ES-I3 (cell line): ENCODE measurements at regions not wholly inside any gene's neighbourhood (a gene's known extent, or its start where the extent isn't known, plus 50 kb on each side); places are given as distances from the start of the nearest gene placed in this dataset.

Experiments used
- H3K36me3 ChIP-seq: 2 replicates; pipeline ENCODE4 v1.6.1; 2013; ENCODE audit warnings: mild to moderate bottlenecking, low read length, control low read depth, moderate library complexity; ENCODE audit not compliant: insufficient read depth
- H3K4me1 ChIP-seq: 2 replicates; pipeline ENCODE4 v1.6.1; 2013; ENCODE audit warnings: mild to moderate bottlenecking, control low read depth, low read length; ENCODE audit not compliant: insufficient read depth
- H3K9ac ChIP-seq: 2 replicates; pipeline ENCODE4 v1.6.1; 2013; ENCODE audit warnings: low read depth, mild to moderate bottlenecking, low read length, moderate library complexity
- H3K9me3 ChIP-seq: 2 replicates; pipeline ENCODE4 v1.6.1; 2013; ENCODE audit warnings: mild to moderate bottlenecking, low read length, moderate library complexity; ENCODE audit not compliant: control insufficient read depth, insufficient read depth

DNA sequence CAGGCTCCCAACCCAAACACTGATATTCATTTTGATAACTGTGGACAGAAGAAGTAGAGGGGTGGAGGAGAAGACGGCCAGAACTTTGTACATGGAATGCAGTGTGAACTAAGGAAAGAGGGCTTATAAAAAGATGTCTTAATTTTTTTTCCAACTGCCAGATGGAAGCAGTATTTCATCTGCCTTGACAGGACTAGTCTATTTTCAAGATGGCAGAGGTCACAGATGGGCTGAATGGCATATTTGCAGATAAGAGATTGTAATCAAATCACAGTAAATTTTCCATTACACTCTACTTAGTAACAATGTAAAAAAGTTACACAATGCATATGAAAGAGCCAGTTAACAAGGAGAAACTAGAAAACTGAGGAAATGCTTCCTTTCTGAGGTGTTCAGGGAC lies 246.8 kb upstream of the FMN2 start:
- Histone ChIP-seq H3K9me3 (no peaks in the 10 kb centered on the region), H3K36me3 (no peaks in the 10 kb centered on the region), H3K9ac (no peak overlapping the region), H3K4me1 (no peaks in the 10 kb centered on the region)

DNA sequence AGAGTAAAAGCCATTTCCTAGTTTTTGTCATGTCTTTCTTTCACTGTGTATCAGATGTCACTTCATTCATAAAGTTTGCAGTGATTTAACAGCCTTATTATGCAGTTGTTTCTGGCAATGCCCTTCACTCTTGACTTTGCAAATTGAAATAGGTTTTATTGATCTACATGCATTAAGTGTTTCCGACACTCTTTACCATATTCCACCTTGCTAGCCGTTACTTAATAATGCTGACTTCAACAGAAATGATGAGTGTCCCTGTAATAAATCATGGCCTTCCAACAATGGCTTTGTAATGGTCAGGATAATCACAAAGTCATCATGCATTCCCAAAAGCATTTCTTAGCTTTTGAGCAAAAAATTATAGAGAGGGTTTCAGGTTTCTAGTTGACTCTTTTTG lies 236.8 kb upstream of the FMN2 start:
- H3K9ac ChIP-seq: no peak overlapping the region
- H3K4me1 ChIP-seq: no peaks in the 10 kb centered on the region
- no peaks in the 10 kb centered on the region for H3K36me3 ChIP-seq
- H3K9me3 ChIP-seq: no peaks in the 10 kb centered on the region; the same call in 1 of the 2 replicates

DNA sequence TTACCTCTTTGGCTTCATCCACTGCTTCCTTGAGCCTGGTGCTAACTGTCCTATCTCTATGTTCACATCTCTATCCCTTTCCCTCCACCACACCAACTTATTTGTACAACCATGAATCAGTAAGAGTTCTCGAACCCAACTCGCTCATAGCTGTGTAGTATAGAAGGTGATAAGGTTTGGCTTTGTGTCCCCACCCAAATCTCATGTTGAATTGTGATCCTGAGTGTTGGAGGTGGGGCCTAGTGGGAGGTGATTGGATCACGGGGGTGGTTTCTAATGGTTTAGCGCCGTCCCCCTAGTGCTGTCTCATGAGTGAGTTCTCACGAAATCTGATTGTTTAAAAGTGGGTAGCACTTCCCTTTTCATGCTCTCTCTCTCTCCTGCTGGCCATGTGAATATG lies 235.6 kb upstream of the FMN2 start:
- Histone ChIP-seq H3K36me3 (no peaks in the 10 kb centered on the region), H3K9me3 (no peaks in the 10 kb centered on the region; the same call in 1 of the 2 replicates), H3K9ac (no peak overlapping the region), H3K4me1 (no peaks in the 10 kb centered on the region)

DNA sequence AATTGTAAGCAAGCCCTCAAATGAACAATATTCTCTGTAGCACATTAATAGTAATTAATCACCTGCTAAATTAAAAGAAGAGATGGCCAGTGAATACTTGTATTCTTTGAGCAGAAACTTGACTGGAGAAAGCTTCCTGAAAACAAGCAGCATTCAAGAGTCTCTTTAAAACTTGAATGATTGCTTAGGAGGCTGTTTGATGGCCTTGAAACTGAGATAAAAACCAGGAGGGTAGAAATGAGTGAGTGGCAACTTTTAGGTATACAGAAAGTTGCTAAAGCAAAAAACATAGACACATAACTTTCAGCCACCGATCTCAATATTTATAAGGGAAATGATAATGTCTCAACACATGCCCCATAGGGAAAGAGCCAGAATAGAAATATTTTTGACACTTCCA lies 234.8 kb upstream of the FMN2 start:
- Histone ChIP-seq H3K9ac (no peak overlapping the region), H3K9me3 (no peaks in the 10 kb centered on the region; the same call in 1 of the 2 replicates), H3K36me3 (no peaks in the 10 kb centered on the region), H3K4me1 (no peaks in the 10 kb centered on the region)

DNA sequence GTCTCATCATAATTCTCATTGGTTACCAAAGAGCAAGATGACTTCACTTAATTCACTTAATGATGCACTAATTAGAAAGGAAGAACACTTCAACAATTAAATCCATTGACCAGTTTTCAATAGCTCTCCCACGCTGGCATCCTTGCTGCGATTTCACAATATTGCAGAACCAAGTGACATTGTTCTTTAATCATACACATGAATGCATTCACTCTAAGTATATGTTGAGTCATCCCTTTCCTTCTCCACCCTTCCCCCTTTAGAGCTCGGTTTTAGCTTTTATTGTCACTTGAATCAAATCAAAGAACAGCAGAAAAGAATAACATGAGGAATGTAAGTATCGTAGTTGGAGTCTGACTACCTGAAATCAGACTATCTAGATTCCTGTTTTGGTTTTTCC lies 233.6 kb upstream of the FMN2 start:
- Histone ChIP-seq H3K36me3 (no peaks in the 10 kb centered on the region), H3K9me3 (no peaks in the 10 kb centered on the region; the same call in 1 of the 2 replicates), H3K4me1 (no peaks in the 10 kb centered on the region), H3K9ac (no peak overlapping the region)

DNA sequence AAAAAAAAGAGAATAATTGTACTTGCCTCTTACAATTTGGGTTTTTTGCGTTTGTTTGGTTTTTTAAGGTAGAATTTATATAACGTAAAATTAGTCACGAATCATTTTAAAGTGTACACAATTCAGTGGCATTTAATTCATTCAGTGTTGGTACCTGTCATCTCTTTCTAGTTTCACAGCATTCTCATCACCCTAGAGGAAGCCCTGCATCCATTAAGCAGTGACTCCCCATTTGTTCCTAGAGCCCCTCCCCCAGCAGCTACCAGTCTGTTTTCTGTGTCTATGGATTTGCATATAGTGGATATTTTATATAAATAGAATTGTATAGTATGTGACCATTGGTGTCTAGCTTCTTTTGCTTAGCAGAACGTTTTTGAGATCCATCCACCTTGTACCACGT lies 233.2 kb upstream of the FMN2 start:
- H3K36me3 ChIP-seq: no peaks in the 10 kb centered on the region
- no peaks in the 10 kb centered on the region; the same call in 1 of the 2 replicates for H3K9me3 ChIP-seq
- no peaks in the 10 kb centered on the region for H3K4me1 ChIP-seq
- no peak overlapping the region for H3K9ac ChIP-seq

DNA sequence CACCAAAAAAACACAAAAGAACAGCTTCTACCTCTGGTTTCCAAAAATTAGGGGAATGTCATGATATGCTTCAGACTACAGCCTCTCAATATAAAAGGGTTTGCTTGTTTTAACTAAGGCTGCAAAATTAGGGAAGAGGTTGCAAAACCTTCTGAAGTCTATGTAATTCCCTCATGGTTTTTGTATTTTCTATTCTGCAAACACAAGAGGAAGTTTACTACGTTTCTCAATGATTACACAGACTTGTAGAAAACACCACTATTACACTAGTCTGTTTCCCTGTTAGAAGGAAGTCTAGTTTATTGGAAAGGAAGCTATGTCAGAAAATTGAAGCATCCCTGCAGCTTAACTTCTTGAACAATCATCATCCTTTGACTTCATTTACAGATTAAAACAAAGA lies 229.7 kb upstream of the FMN2 start:
- no peak overlapping the region for H3K9ac ChIP-seq
- no peaks in the 10 kb centered on the region for H3K4me1 ChIP-seq
- H3K9me3 ChIP-seq: peaks cover 2% of the 10 kb centered on the region; the same call in 1 of the 2 replicates
- no peaks in the 10 kb centered on the region for H3K36me3 ChIP-seq

DNA sequence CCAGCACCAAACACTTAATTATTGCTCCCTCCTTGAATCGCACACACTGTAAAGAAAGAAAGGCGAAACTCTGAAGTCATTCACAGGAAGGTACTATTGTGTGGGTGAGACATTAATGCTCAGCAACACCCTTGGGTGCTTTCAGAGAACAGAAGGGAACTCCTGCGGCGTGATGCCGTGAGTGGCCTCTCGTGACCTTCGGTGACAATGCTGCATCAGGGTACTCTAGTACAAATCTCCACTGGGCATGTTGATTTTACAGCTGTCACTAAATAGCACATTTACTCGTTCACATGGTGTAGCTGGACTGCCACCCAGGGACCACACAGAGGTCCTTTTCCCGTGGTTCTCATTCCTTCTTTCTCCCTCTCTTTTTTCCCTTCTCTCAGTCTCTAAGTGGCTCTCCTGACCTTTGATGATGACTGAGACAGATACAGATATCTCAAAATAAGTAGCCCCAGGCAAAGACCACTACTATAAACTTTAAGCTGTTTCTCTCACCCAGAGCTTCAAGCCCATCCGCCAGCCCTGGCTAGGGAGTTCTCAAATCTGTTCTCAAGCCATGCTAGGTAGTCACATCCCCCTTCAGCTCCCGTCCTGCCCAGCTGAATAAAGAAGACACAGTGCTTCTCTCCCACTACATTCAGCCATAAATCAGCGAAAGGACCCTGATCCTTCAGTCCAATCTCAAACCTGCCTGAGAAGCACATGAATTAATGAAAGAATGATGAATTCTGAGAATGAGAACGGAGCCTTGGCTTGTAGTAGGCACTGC lies 223.4 kb upstream of the FMN2 start:
- H3K36me3 ChIP-seq: no peaks in the 10 kb centered on the region
- no peaks in the 10 kb centered on the region for H3K4me1 ChIP-seq
- peaks cover 2% of the 10 kb centered on the region; the same call in 1 of the 2 replicates for H3K9me3 ChIP-seq
- H3K9ac ChIP-seq: no peak overlapping the region

DNA sequence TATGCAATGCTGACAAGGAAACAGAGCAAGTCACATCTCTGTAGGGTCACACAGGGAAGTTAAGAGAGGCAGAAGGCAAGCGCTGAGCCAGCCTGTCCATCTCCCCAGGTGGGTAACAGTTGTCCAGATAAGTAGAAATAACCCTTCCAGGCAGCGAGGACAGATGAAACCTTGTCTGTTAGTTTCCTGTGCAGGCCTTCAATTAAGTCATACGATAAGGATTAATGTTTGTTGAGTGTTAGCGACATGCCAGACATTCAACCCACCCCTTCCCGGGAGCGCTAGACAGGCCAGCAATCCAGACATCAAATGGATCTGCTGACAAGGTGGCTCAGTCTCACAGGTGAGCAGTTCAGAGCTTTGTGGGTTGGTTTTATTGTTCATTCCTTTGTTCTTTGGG lies 221.5 kb upstream of the FMN2 start:
- no peak overlapping the region for H3K9ac ChIP-seq
- H3K9me3 ChIP-seq: no peaks in the 10 kb centered on the region
- no peaks in the 10 kb centered on the region for H3K4me1 ChIP-seq
- no peaks in the 10 kb centered on the region for H3K36me3 ChIP-seq

DNA sequence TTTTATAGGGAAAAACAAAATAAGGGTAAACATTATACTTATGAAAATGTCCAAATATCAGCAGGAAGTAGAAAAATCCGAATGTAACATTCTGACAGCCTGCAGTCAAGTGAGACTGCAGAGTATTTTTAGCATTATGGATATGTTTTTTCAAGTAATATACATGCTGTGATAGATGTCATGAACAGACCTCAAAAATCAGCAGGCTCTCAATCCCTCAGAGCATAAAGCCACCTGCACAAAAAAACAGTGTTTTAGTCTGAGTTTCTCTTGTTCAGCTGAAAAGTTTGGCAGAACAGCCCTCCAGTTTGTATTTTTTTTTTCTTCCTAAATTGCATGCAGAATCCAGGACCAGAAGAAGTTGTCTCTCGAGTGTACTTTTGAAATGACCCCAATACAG lies 219.1 kb upstream of the FMN2 start:
- Histone ChIP-seq H3K36me3 (no peaks in the 10 kb centered on the region), H3K9ac (no peak overlapping the region), H3K9me3 (no peaks in the 10 kb centered on the region), H3K4me1 (no peaks in the 10 kb centered on the region)

DNA sequence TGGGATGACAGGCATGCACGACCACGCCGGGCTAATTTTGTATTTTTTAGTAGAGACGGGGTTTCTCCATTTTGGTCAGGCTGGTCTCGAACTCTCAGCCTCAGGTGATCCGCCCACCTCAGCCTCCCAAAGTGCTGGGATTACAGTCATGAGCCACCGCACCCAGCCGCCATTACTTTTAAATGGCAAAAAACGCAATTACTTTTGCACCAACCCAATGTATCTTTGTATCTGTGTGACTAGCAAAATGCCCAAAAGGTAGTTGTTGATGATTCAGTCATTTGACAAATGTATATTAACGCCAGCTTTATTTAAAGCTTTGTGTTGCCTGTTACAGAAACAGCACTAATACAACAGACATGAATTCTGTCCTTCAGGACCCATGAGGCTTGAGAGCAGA lies 216.9 kb upstream of the FMN2 start:
- Histone ChIP-seq H3K36me3 (no peaks in the 10 kb centered on the region), H3K9me3 (no peaks in the 10 kb centered on the region), H3K4me1 (no peaks in the 10 kb centered on the region), H3K9ac (no peak overlapping the region)

DNA sequence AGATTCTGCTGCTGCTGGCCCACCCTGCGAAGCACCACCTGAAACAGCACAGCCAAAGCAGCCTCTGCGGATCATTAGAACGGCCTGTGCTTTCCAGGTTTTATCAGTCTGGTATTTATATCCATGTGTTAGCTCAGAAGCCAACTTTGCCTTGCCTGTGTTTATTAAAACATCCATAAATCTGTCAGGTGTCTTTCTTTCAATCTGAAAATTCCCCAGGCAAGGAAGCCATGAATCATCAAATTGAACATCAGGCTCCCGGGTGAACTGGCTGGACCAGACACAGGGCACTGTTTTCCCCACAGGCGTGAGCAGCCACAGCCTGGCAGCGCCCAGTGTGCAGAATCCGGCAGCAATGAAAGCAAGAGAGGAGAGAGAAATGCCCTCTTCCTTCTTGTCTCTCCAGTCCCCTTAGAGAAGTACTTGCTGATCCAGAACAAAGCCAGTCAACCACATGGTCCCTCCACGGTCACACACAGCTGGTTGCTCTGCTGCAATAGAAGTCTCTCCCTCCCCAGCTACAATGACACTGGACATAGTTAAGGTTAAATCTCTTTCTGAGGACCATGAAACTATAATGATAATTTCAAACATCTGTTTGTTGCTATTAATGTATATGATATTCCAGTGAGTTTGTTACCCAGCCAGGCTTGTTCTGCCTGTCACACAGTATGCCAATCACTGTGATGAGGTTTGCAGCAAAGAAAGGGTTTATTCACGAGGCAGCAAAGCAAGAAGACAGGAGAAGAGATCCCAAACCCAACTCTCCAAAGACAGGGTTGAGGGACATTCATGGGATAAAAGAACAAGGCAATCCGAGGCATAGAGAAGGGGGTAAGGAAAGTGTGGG lies 212.1 kb upstream of the FMN2 start:
- no peak overlapping the region for H3K9ac ChIP-seq
- no peaks in the 10 kb centered on the region for H3K4me1 ChIP-seq
- H3K36me3 ChIP-seq: no peaks in the 10 kb centered on the region
- no peaks in the 10 kb centered on the region for H3K9me3 ChIP-seq

DNA sequence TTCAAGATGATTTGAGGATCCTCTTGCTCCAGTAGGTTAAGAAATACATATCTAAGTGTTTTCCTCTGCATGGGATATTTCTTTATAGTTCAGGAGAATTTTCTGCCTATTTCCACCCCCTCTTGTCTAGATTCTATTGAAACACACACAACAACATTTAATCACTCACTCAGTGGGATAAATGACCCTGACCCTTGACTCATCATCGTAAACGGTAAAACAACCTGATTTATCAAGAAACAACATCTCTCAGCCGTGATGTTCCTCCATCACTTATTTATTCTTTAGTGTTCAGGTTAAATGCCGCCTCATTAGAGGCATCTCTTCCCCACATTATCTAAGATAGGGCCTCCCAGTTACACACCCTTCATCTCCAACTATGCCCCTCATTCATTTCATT lies 208.7 kb upstream of the FMN2 start:
- no peaks in the 10 kb centered on the region for H3K4me1 ChIP-seq
- H3K9ac ChIP-seq: no peak overlapping the region
- no peaks in the 10 kb centered on the region for H3K36me3 ChIP-seq
- H3K9me3 ChIP-seq: no peaks in the 10 kb centered on the region; the same call in 1 of the 2 replicates

DNA sequence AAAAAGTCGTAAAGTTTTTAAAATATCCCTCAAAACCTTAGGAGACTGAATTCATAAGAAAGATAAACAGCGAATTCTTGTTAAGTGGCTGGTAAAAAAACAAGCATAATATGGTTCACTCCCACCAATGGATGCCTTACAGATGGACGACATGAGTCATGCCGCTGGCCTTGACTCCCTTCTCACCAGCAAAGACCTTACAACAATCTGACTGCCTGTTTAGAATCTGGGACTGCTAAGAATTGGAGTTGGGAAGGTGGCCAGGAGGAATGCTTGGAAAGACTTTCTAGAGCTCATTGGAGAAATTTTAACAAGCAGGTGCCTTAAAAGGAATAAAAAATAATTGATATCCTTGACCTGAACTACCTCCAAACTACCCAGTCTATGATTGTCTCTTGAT lies 206.9 kb upstream of the FMN2 start:
- H3K9me3 ChIP-seq: no peaks in the 10 kb centered on the region; the same call in 1 of the 2 replicates
- no peaks in the 10 kb centered on the region for H3K36me3 ChIP-seq
- no peak overlapping the region for H3K9ac ChIP-seq
- no peaks in the 10 kb centered on the region for H3K4me1 ChIP-seq

DNA sequence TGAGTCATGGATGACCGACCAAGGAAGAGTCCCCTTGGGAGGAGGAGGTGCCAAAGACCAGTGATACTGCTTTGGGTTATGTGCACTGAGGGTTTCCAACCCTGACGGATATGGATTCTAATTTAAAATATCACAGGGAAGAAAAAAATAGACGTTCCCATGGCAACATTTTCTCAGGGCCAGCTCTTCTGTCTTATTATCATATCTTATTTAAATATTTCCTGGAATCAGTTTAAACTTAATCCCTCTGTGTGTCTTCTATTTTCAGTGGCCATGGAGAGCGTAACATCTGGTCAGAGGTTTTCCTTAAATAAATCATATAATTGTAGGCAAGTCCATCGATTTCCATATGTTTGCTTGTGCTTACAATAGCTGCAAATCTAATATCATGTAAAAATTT lies 205.4 kb upstream of the FMN2 start:
- Histone ChIP-seq H3K9me3 (no peaks in the 10 kb centered on the region; the same call in 1 of the 2 replicates), H3K36me3 (no peaks in the 10 kb centered on the region), H3K4me1 (no peaks in the 10 kb centered on the region), H3K9ac (no peak overlapping the region)
